ENCODE measurements at regions not wholly inside any gene's neighbourhood (a gene's known extent, or its start where the extent isn't known, plus 50 kb on each side); places are given as distances from the start of the nearest gene placed in this dataset.

DNA sequence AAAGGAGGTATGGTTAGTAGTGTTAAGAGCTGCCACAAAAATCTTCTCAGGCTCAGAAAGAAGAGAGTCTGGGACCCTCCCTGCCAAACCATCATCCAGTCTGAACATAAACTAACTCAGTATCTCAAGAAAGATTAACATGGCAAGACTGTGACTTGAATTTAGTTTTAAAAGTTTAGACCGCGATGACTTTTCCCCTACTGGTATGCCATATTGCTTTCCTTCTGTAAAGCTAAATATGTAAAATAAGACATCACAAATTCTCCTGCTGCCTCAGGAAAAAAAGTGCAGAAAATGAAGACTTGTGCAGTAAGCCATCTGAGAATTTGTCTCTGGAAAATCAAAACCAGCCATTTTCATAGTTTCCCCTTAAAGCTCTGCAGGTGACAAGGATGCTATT is 85.2 kb upstream of the STARD4 start (continued):
- TF ChIP-seq CHD2 (IDR thresholded peaks at IDR 0.05; ENCODE audit: low read length, partially characterized antibody): no peak

DNA sequence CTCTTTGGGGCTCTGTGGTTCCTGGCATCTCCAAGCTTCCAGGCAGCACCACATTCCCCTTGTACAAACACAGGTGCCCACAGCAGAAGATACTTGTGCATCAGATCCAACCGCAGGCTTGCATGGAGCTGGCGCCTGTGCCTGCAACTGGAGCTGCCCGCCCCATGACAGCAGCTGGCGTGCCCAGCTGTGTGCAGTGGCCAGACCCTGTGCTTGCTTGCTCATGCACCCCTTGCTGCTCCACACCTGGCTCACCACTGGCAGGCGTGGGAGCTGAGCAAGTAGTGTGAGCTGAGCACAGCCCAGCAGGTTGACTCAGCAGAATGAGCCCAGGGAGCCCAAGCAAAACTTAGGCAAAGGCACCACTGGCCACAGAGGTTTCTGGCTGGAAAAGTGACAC is 84.4 kb upstream of the STARD4 start:
- Histone ChIP-seq H3K9me2 (no peaks in the 10 kb centered on the region), H3K36me3 (replicated peaks in 1 of 2; ENCODE audit: control insufficient read depth in 1 of 2, insufficient read depth in 2 of 2, low read length in 1 of 2) (no peaks in the 10 kb centered on the region), H3K27ac (ENCODE audit: low read depth in 2 of 2, low read length in 1 of 2) (no peak overlapping the region), H3K9me3 (no peaks in the 10 kb centered on the region), H3K4me2 (no peak overlapping the region), H3K4me3 (ENCODE audit: low read depth in 2 of 2, low read length in 1 of 2) (no peak overlapping the region), H2AFZ (ENCODE audit: low read depth) (no peak overlapping the region), H4K20me1 (ENCODE audit: insufficient read depth) (no peaks in the 10 kb centered on the region), H3F3A (replicated peaks; ENCODE audit: insufficient read depth) (no peaks in the 10 kb centered on the region), H3K9ac (no peak overlapping the region), H3K79me2 (ENCODE audit: insufficient read depth) (no peaks in the 10 kb centered on the region), H3K4me1 (ENCODE audit: control insufficient read depth in 1 of 2, insufficient read depth in 2 of 2, low read depth in 1 of 2, low read length in 1 of 2) (no peaks in the 10 kb centered on the region), H3K27me3 (ENCODE audit: insufficient read depth) (no peaks in the 10 kb centered on the region)
- TF ChIP-seq GABPA (IDR thresholded peaks at IDR 0.05; ENCODE audit: low read depth): no peak
- no peak for TF ChIP-seq YY1 (IDR thresholded peaks at IDR 0.05; ENCODE audit: low read depth)
- TF ChIP-seq RXRA (IDR thresholded peaks at IDR 0.05; ENCODE audit: borderline replicate concordance, low read depth): no peak
- TF ChIP-seq, protein P1, sequence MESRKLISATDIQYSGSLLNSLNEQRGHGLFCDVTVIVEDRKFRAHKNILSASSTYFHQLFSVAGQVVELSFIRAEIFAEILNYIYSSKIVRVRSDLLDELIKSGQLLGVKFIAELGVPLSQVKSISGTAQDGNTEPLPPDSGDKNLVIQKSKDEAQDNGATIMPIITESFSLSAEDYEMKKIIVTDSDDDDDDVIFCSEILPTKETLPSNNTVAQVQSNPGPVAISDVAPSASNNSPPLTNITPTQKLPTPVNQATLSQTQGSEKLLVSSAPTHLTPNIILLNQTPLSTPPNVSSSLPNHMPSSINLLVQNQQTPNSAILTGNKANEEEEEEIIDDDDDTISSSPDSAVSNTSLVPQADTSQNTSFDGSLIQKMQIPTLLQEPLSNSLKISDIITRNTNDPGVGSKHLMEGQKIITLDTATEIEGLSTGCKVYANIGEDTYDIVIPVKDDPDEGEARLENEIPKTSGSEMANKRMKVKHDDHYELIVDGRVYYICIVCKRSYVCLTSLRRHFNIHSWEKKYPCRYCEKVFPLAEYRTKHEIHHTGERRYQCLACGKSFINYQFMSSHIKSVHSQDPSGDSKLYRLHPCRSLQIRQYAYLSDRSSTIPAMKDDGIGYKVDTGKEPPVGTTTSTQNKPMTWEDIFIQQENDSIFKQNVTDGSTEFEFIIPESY (IDR thresholded peaks at IDR 0.05; ENCODE audit: borderline replicate concordance, low read depth): no peak
- TF ChIP-seq, protein P2, sequence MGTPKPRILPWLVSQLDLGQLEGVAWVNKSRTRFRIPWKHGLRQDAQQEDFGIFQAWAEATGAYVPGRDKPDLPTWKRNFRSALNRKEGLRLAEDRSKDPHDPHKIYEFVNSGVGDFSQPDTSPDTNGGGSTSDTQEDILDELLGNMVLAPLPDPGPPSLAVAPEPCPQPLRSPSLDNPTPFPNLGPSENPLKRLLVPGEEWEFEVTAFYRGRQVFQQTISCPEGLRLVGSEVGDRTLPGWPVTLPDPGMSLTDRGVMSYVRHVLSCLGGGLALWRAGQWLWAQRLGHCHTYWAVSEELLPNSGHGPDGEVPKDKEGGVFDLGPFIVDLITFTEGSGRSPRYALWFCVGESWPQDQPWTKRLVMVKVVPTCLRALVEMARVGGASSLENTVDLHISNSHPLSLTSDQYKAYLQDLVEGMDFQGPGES (IDR thresholded peaks at IDR 0.05; ENCODE audit: low read depth, low read length): no peak
- TF ChIP-seq JUND (IDR thresholded peaks at IDR 0.05): no peak
- no peak for TF ChIP-seq CHD2 (IDR thresholded peaks at IDR 0.05; ENCODE audit: low read length, partially characterized antibody)
- no peak for TF ChIP-seq EP300 (IDR thresholded peaks at IDR 0.05; ENCODE audit: borderline replicate concordance in 1 of 2, low read depth in 1 of 2, low read length in 1 of 2)
- TF ChIP-seq TEAD4 (IDR thresholded peaks at IDR 0.05; ENCODE audit: borderline replicate concordance, insufficient read depth): no peak
- TF ChIP-seq, protein P3, sequence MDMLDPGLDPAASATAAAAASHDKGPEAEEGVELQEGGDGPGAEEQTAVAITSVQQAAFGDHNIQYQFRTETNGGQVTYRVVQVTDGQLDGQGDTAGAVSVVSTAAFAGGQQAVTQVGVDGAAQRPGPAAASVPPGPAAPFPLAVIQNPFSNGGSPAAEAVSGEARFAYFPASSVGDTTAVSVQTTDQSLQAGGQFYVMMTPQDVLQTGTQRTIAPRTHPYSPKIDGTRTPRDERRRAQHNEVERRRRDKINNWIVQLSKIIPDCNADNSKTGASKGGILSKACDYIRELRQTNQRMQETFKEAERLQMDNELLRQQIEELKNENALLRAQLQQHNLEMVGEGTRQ (IDR thresholded peaks at IDR 0.05; ENCODE audit: borderline replicate concordance, low read depth, low read length): no peak
- TF ChIP-seq EZH2phosphoT487 (IDR thresholded peaks at IDR 0.05; ENCODE audit: borderline replicate concordance, low read depth): no peak
- TF ChIP-seq RCOR1 (IDR thresholded peaks at IDR 0.05; ENCODE audit: low read length): no peak
- TF ChIP-seq, protein P4, sequence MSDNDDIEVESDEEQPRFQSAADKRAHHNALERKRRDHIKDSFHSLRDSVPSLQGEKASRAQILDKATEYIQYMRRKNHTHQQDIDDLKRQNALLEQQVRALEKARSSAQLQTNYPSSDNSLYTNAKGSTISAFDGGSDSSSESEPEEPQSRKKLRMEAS (IDR thresholded peaks at IDR 0.05; ENCODE audit: low read depth): no peak
- no peak for DNase-seq
- ChIA-PET CTCF (no interaction called here), POLR2A (no interaction called here)
- 80% methylated on average over 5 of the region's 5 CpGs for WGBS (ENCODE audit: low lambda C conversion rate)
